WERI-Rb-1 (cell line): ENCODE measurements at regions not wholly inside any gene's neighbourhood (a gene's known extent, or its start where the extent isn't known, plus 50 kb on each side); places are given as distances from the start of the nearest gene placed in this dataset.

Source experiments
- DNase-seq: peaks from one replicate; pipeline ENCODE4 v3.0.0-alpha.2; 2020
- H3K27ac ChIP-seq: fragments of 250-450 bp; sonication (Bioruptor Pico); 2 replicates; pipeline ENCODE4 v1.5.1; 2020; ENCODE audit warnings: mild to moderate bottlenecking, moderate library complexity
- H3K27me3 ChIP-seq: fragments of 250-450 bp; sonication (Bioruptor Pico); 2 replicates; pipeline ENCODE4 v1.5.1; 2021; ENCODE audit warnings: mild to moderate bottlenecking, low read depth, moderate library complexity; ENCODE audit not compliant: insufficient read depth, severe bottlenecking
- H3K36me3 ChIP-seq: fragments of 250-450 bp; sonication (Bioruptor Pico); 2 replicates; pipeline ENCODE4 v1.5.1; 2020; ENCODE audit warnings: mild to moderate bottlenecking, moderate library complexity
- H3K4me3 ChIP-seq: 2 replicates; pipeline ENCODE4 v1.5.1; 2011; ENCODE audit warnings: low read depth, mild to moderate bottlenecking, control low read depth, low read length
- H3K9me3 ChIP-seq: fragments of 250-450 bp; sonication (Bioruptor Pico); 2 replicates; pipeline ENCODE4 v1.5.1; 2021; ENCODE audit warnings: mild to moderate bottlenecking, moderate library complexity; ENCODE audit not compliant: severe bottlenecking
- CTCF ChIP-seq: IDR thresholded peaks from 2 replicates; pipeline ENCODE4 v1.5.1; 2011; ENCODE audit warnings: low read depth, mild to moderate bottlenecking, control low read depth, inconsistent platforms, low read length

- no peak for DNase-seq
- TF ChIP-seq CTCF = no peak
- Histone ChIP-seq H3K9me3 (no peaks in the 10 kb centered on the region), H3K27me3 (no peaks in the 10 kb centered on the region), H3K27ac (no peak overlapping the region), H3K36me3 (no peaks in the 10 kb centered on the region), H3K4me3 (no peak overlapping the region)
Measured at GRCh38 chr12:30358671-30359070, 337.0 kb downstream of the IPO8 start.

- no peaks in the 10 kb centered on the region for H3K27me3 ChIP-seq
- DNase-seq = no peak
- H3K27ac ChIP-seq = no peak overlapping the region
- H3K4me3 ChIP-seq = no peak overlapping the region
- H3K36me3 ChIP-seq = no peaks in the 10 kb centered on the region
- no peaks in the 10 kb centered on the region for H3K9me3 ChIP-seq
- no peak for TF ChIP-seq CTCF
Measured at GRCh38 chr12:30357766-30358490, 337.7 kb downstream of the IPO8 start.

- H3K4me3 ChIP-seq = no peak overlapping the region
- H3K9me3 ChIP-seq = peaks cover 16% of the 10 kb centered on the region
- DNase-seq = no peak
- no peaks in the 10 kb centered on the region for H3K36me3 ChIP-seq
- no peak for TF ChIP-seq CTCF
- H3K27ac ChIP-seq = no peak overlapping the region
- H3K27me3 ChIP-seq = no peaks in the 10 kb centered on the region
Measured at GRCh38 chr12:30345744-30346471, 349.8 kb downstream of the IPO8 start.

- DNase-seq = no peak
- Histone ChIP-seq H3K36me3 (no peaks in the 10 kb centered on the region), H3K27ac (no peak overlapping the region), H3K9me3 (no peaks in the 10 kb centered on the region), H3K4me3 (no peak overlapping the region), H3K27me3 (no peaks in the 10 kb centered on the region)
- no peak for TF ChIP-seq CTCF
Measured at GRCh38 chr12:30330565-30330964, 365.1 kb downstream of the IPO8 start.

GRCh38 chr12:30329281-30329680 is 366.4 kb downstream of the IPO8 start:
- no peak overlapping the region for H3K27ac ChIP-seq
- TF ChIP-seq CTCF = no peak
- H3K4me3 ChIP-seq = no peak overlapping the region
- no peaks in the 10 kb centered on the region for H3K27me3 ChIP-seq
- H3K36me3 ChIP-seq = no peaks in the 10 kb centered on the region
- no peak for DNase-seq
- H3K9me3 ChIP-seq = no peaks in the 10 kb centered on the region
